Mesendoderm (in vitro differentiated cells): ENCODE measurements at regions not wholly inside any gene's neighbourhood (a gene's known extent, or its start where the extent isn't known, plus 50 kb on each side); places are given as distances from the start of the nearest gene placed in this dataset.
A peak's percentile ranks its signal among the peaks of the same experiment; 100 is the strongest.
"Not testable (repeated sequence)": the region's sequence is repeated elsewhere in the genome, so short reads cannot be mapped to it uniquely, and the experiment has no call there.

Experiments
- DNase-seq: peaks from one replicate; pipeline ENCODE4 v3.0.0; 2013
- H2AK5ac ChIP-seq: 2 replicates; pipeline ENCODE4 v1.6.1; 2013; ENCODE audit warnings: low read length, inconsistent platforms
- H2BK120ac ChIP-seq: 2 replicates; pipeline ENCODE4 v1.6.1; 2013; ENCODE audit warnings: low read depth, mild to moderate bottlenecking, low read length, moderate library complexity, mixed read lengths
- H2BK15ac ChIP-seq: replicated peaks from 2 replicates; pipeline ENCODE4 v1.6.1; 2013; ENCODE audit warnings: low read depth, mild to moderate bottlenecking, moderate library complexity
- H2BK5ac ChIP-seq: 2 replicates; pipeline ENCODE4 v1.6.1; 2013; ENCODE audit warnings: low read length, inconsistent platforms
- H3K18ac ChIP-seq: 2 replicates; pipeline ENCODE4 v1.6.1; 2013; ENCODE audit warnings: mild to moderate bottlenecking, low read length, mixed read lengths
- H3K23ac ChIP-seq: one replicate; pipeline ENCODE4 v1.6.1; 2013; ENCODE audit warnings: low read length
- H3K27ac ChIP-seq: 2 replicates; pipeline ENCODE4 v1.5.1; 2013; ENCODE audit warnings: low read depth, mild to moderate bottlenecking, inconsistent platforms, low read length, moderate library complexity
- H3K27me3 ChIP-seq: 2 replicates; pipeline ENCODE4 v1.6.1; 2013; ENCODE audit warnings: low read length, control low read depth, mild to moderate bottlenecking, inconsistent platforms; ENCODE audit not compliant: insufficient read depth, poor library complexity
- H3K36me3 ChIP-seq: 2 replicates; pipeline ENCODE4 v1.6.1; 2013; ENCODE audit warnings: low read length, inconsistent platforms; ENCODE audit not compliant: control insufficient read depth, insufficient read depth
- H3K4ac ChIP-seq: one replicate; pipeline ENCODE4 v1.6.1; 2013; ENCODE audit warnings: low read depth, mild to moderate bottlenecking, low read length, moderate library complexity
- H3K4me1 ChIP-seq: 2 replicates; pipeline ENCODE4 v1.6.1; 2013; ENCODE audit warnings: low read depth, low read length, inconsistent platforms; ENCODE audit not compliant: control insufficient read depth
- H3K4me2 ChIP-seq: 2 replicates; pipeline ENCODE4 v1.6.1; 2013; ENCODE audit warnings: low read length
- H3K4me3 ChIP-seq: 2 replicates; pipeline ENCODE4 v1.5.1; 2013; ENCODE audit warnings: mild to moderate bottlenecking, low read length
- H3K56ac ChIP-seq: one replicate; pipeline ENCODE4 v1.6.1; 2013; ENCODE audit warnings: low read length
- H3K79me1 ChIP-seq: 2 replicates; pipeline ENCODE4 v1.6.1; 2013; ENCODE audit warnings: low read length, inconsistent platforms
- H3K79me2 ChIP-seq: 2 replicates; pipeline ENCODE4 v1.6.1; 2013; ENCODE audit warnings: mild to moderate bottlenecking, low read length; ENCODE audit not compliant: control insufficient read depth, insufficient read depth
- H3K9ac ChIP-seq: 2 replicates; pipeline ENCODE4 v1.6.1; 2013; ENCODE audit warnings: low read length, inconsistent platforms
- H4K5ac ChIP-seq: one replicate; pipeline ENCODE4 v1.6.1; 2013; ENCODE audit warnings: low read length
- H4K8ac ChIP-seq: one replicate; pipeline ENCODE4 v1.6.1; 2013; ENCODE audit warnings: low read depth, mild to moderate bottlenecking, control low read depth, low read length, moderate library complexity
- WGBS: extraction: QIAGEN DNeasy Blood & Tissue Kit; methylation state at CpG from one replicate; pipeline ENCODE4 v1.1.7; 2013; ENCODE audit warnings: low lambda C conversion rate, missing lambda C conversion rate; ENCODE audit not compliant: insufficient coverage; ENCODE audit errors: extremely low coverage; 5-methylcytosine and 5-hydroxymethylcytosine counted together

DNA sequence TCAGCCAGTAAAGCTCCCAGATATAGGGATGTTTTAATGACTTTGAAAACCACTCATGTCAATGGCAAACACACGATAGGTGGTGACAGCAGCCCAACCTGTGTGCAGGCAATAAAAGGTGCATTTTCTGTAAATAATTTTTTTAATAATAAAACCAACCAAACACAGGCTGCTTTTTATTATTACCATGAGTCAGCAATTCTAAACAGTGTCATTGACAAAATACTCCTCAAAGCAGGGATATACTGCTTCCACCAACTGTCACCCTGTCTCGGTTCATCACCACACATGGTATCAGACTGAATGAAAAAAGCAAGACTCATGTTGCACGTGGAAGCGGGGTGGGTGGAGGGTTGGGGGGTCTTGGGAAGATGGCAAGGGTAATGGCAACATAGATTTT, 195.9 kb downstream of the ANKRD60 start:
- Histone ChIP-seq H3K9ac (no peak overlapping the region), H2BK15ac (no peak overlapping the region), H4K8ac (no peak overlapping the region), H3K18ac (no peak overlapping the region), H2BK120ac (no peak overlapping the region), H3K4me2 (no peak overlapping the region), H3K79me1 (no peaks in the 10 kb centered on the region), H3K4ac (no peak overlapping the region), H3K36me3 (no peaks in the 10 kb centered on the region), H3K79me2 (no peaks in the 10 kb centered on the region), H4K5ac (no peak overlapping the region), H3K23ac (no peak overlapping the region), H3K56ac (no peak overlapping the region), H2AK5ac (no peak overlapping the region), H2BK5ac (no peak overlapping the region), H3K4me3 (no peak overlapping the region), H3K27ac (no peak overlapping the region), H3K27me3 (no peaks in the 10 kb centered on the region), H3K4me1 (no peaks in the 10 kb centered on the region)
- WGBS: no CpG with 5 or more reads among the region's 4 CpGs
- DNase-seq: no peak

DNA sequence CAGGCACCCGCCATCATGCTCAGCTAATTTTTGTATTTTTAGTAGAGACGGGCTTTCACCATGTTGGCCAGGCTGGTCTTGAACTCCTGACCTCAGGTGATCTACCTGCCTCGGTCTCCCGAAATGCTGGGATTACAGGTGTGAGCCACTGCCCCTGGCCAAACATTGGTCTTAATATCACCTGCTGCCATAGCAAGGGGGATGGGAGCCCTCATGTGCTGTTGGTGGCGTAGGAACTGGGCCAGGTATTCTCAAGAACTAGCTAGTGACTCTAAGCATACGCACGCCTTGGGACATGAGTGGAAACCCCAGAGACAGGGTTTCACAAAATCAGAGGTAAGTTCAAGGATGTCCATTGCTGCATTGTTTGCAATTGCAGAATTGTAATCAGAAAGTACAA, 197.1 kb downstream of the ANKRD60 start:
- not testable (repeated sequence) for H3K56ac ChIP-seq, H2BK15ac ChIP-seq, H2AK5ac ChIP-seq, H3K79me2 ChIP-seq, DNase-seq, H4K5ac ChIP-seq, H3K27me3 ChIP-seq, H3K18ac ChIP-seq, H3K27ac ChIP-seq, H3K4ac ChIP-seq, H3K4me1 ChIP-seq, H3K9ac ChIP-seq, H2BK5ac ChIP-seq, H4K8ac ChIP-seq, H2BK120ac ChIP-seq, H3K79me1 ChIP-seq, H3K36me3 ChIP-seq, H3K4me2 ChIP-seq, H3K23ac ChIP-seq, H3K4me3 ChIP-seq
- no CpG with 5 or more reads among the region's 7 CpGs for WGBS

DNA sequence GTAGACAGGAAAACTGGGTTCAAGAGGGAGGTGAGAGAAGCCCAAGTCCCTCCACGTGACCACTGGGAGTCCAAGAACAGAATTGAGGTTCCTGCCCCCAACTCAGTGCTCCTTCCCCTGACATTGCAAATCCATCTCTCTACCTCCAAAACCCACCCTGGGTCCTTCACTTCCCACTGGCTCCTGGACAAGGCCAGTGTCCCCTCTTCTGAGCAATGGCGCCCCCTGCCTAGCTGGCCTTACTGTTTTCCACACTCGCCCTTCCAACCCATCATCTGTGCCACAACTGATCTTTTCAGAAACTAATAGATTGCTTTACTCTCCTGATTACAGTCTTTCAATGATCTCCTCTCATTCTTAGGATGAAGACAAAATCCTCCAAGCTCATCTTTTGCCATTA, 200.3 kb downstream of the ANKRD60 start:
- no peak overlapping the region for H3K4ac ChIP-seq
- DNase-seq: peak; percentile 36
- no peak overlapping the region for H2BK120ac ChIP-seq
- H3K79me2 ChIP-seq: no peaks in the 10 kb centered on the region
- H3K27me3 ChIP-seq: no peaks in the 10 kb centered on the region
- no peak overlapping the region for H2BK15ac ChIP-seq
- H3K4me2 ChIP-seq: no peak overlapping the region
- no peak overlapping the region for H3K18ac ChIP-seq
- no peaks in the 10 kb centered on the region for H3K4me1 ChIP-seq
- no peaks in the 10 kb centered on the region for H3K79me1 ChIP-seq
- H3K4me3 ChIP-seq: no peak overlapping the region
- no peak overlapping the region for H3K27ac ChIP-seq
- no peak overlapping the region for H4K5ac ChIP-seq
- no peak overlapping the region for H2AK5ac ChIP-seq
- no peak overlapping the region for H4K8ac ChIP-seq
- H2BK5ac ChIP-seq: no peak overlapping the region
- no CpG with 5 or more reads among the region's 3 CpGs for WGBS
- no peaks in the 10 kb centered on the region for H3K36me3 ChIP-seq
- no peak overlapping the region for H3K56ac ChIP-seq
- no peak overlapping the region for H3K23ac ChIP-seq
- H3K9ac ChIP-seq: no peak overlapping the region

DNA sequence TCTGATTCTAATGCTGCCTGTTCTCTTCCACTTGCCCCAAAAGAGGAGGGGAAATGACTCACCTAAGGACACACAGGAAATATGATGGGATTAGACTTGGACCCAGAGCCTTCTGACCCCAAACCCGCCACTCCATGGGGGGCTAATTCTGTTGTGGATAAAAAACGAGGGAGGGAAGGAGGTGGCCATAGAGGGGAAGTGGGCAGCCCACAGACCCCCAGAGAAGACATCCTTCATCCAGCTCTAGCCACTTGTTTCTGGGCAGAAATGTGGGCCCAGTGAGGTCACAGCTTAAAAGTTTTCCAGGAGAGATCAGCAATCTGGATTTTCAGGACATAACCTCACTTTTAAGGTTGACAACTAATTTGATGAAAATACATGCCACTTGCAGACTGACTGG, 202.1 kb downstream of the ANKRD60 start:
- DNase-seq: no peak
- H3K4me3 ChIP-seq: no peak overlapping the region
- no peak overlapping the region for H2BK120ac ChIP-seq
- H2BK15ac ChIP-seq: no peak overlapping the region
- H3K36me3 ChIP-seq: no peaks in the 10 kb centered on the region
- H3K27ac ChIP-seq: no peak overlapping the region
- no peak overlapping the region for H2AK5ac ChIP-seq
- H3K23ac ChIP-seq: no peak overlapping the region
- H3K4me1 ChIP-seq: no peaks in the 10 kb centered on the region
- no peak overlapping the region for H3K9ac ChIP-seq
- H3K27me3 ChIP-seq: no peaks in the 10 kb centered on the region
- no peak overlapping the region for H3K4me2 ChIP-seq
- no peak overlapping the region for H3K4ac ChIP-seq
- H3K56ac ChIP-seq: no peak overlapping the region
- no peaks in the 10 kb centered on the region for H3K79me1 ChIP-seq
- H2BK5ac ChIP-seq: no peak overlapping the region
- no peak overlapping the region for H4K5ac ChIP-seq
- no peak overlapping the region for H4K8ac ChIP-seq
- no CpG with 5 or more reads among the region's 2 CpGs for WGBS
- H3K79me2 ChIP-seq: no peaks in the 10 kb centered on the region
- no peak overlapping the region for H3K18ac ChIP-seq

DNA sequence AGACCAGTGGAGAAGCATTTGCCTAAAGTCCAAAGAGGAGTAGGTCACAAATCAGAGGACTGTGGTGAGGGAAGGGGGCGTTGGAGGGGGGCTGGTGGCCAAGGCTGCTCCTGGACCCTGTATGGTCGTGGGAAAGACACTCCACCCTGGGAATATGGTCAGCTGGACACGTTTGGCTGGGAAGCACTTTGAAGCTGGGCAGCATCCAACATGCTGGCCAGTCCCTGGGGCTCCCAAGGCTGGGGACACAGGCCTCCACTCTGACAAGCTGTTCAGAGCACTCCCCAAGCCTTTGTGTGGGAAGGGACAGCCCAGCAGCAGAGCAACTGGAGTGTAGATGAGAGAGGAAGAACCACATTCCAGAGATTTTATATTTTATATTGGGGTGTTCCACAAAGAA, 203.2 kb downstream of the ANKRD60 start:
- Histone ChIP-seq H3K27ac (no peak overlapping the region), H3K4ac (no peak overlapping the region), H3K56ac (no peak overlapping the region), H3K27me3 (no peaks in the 10 kb centered on the region), H2BK5ac (no peak overlapping the region), H2BK120ac (no peak overlapping the region), H3K18ac (no peak overlapping the region), H2BK15ac (no peak overlapping the region), H3K4me1 (no peaks in the 10 kb centered on the region), H3K79me2 (no peaks in the 10 kb centered on the region), H3K4me3 (no peak overlapping the region), H3K79me1 (no peaks in the 10 kb centered on the region), H3K4me2 (no peak overlapping the region), H3K23ac (no peak overlapping the region), H2AK5ac (no peak overlapping the region), H3K36me3 (no peaks in the 10 kb centered on the region), H3K9ac (no peak overlapping the region), H4K5ac (no peak overlapping the region), H4K8ac (no peak overlapping the region)
- DNase-seq: no peak
- no CpG with 5 or more reads among the region's 3 CpGs for WGBS

DNA sequence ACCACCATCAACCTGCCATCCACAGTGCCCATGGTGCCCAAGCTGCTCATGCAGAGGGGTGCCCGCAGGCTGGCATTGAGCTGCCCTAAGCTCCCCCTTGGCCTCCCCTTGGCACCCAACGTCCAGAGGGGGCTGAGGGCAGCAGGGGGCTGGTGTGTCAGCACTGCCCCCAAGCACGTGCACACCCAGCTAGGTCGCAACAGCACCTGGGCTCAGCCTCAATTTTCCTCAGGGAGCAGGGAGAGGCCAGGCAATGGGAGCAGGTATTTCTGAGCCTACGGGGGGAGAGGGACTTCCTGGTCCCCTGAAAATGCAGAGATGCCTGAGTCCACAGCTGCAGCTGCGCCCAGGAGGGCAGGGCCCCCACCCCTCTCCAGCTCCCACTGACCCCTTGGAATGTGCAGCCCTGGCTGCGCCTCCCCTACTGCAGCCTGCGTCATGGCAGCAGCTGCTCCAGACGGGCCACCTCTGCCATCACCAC, 204.2 kb downstream of the ANKRD60 start:
- Histone ChIP-seq H3K4me2 (no peak overlapping the region), H3K18ac (no peak overlapping the region), H3K79me2 (no peaks in the 10 kb centered on the region), H3K79me1 (no peaks in the 10 kb centered on the region), H3K9ac (no peak overlapping the region), H2AK5ac (no peak overlapping the region), H3K4ac (no peak overlapping the region), H2BK120ac (no peak overlapping the region), H3K56ac (no peak overlapping the region), H3K4me3 (no peak overlapping the region), H3K23ac (no peak overlapping the region), H2BK5ac (no peak overlapping the region), H3K36me3 (no peaks in the 10 kb centered on the region), H4K8ac (no peak overlapping the region), H3K27me3 (no peaks in the 10 kb centered on the region), H3K27ac (no peak overlapping the region), H4K5ac (no peak overlapping the region), H2BK15ac (no peak overlapping the region), H3K4me1 (no peaks in the 10 kb centered on the region)
- no peak for DNase-seq
- no CpG with 5 or more reads among the region's 9 CpGs for WGBS
